Ishikawa (cell line): ENCODE measurements at regions not wholly inside any gene's neighbourhood (a gene's known extent, or its start where the extent isn't known, plus 50 kb on each side); places are given as distances from the start of the nearest gene placed in this dataset.

ENCODE experiments used
- CEBPB ChIP-seq: IDR thresholded peaks from 2 replicates; pipeline ENCODE4 v1.6.1; 2012
- CREB1 ChIP-seq: IDR thresholded peaks from 2 replicates; pipeline ENCODE4 v1.6.1; 2012; ENCODE audit warnings: low read depth
- EGR1 ChIP-seq: IDR thresholded peaks from 2 replicates; pipeline ENCODE4 v1.6.1; 2012
- EP300 ChIP-seq: IDR thresholded peaks from 2 replicates; pipeline ENCODE4 v1.6.1; 2012; ENCODE audit warnings: borderline replicate concordance
- FOXM1 ChIP-seq: IDR thresholded peaks from 2 replicates; pipeline ENCODE4 v1.6.1; 2012; ENCODE audit warnings: low read depth, borderline replicate concordance
- NFIC ChIP-seq: IDR thresholded peaks from 2 replicates; pipeline ENCODE4 v1.6.1; 2012
- RAD21 ChIP-seq: IDR thresholded peaks from 2 replicates; pipeline ENCODE4 v1.6.1; 2012; ENCODE audit warnings: low read depth
- TAF1 ChIP-seq: IDR thresholded peaks from 2 replicates; pipeline ENCODE4 v1.6.1; 2012; ENCODE audit warnings: low read depth, mild to moderate bottlenecking
- TCF12 ChIP-seq: IDR thresholded peaks from 2 replicates; pipeline ENCODE4 v1.6.1; 2012; ENCODE audit warnings: low read depth
- TEAD4 ChIP-seq: IDR thresholded peaks from 2 replicates; pipeline ENCODE4 v1.6.1; 2012
- YY1 ChIP-seq: IDR thresholded peaks from 2 replicates; pipeline ENCODE4 v1.6.1; 2012; ENCODE audit warnings: low read depth
- ZBTB7A ChIP-seq: IDR thresholded peaks from 2 replicates; pipeline ENCODE4 v1.6.1; 2012; ENCODE audit warnings: low read depth
- TF ChIP-seq, protein P1 (sequence below): IDR thresholded peaks from 2 replicates; pipeline ENCODE4 v1.6.1; 2012
- TF ChIP-seq, protein P2 (sequence below): IDR thresholded peaks from 2 replicates; pipeline ENCODE4 v1.6.1; 2012; ENCODE audit warnings: low read depth, mild to moderate bottlenecking
- TF ChIP-seq, protein P3 (sequence below): IDR thresholded peaks from 2 replicates; pipeline ENCODE4 v1.6.1; 2012

DNA sequence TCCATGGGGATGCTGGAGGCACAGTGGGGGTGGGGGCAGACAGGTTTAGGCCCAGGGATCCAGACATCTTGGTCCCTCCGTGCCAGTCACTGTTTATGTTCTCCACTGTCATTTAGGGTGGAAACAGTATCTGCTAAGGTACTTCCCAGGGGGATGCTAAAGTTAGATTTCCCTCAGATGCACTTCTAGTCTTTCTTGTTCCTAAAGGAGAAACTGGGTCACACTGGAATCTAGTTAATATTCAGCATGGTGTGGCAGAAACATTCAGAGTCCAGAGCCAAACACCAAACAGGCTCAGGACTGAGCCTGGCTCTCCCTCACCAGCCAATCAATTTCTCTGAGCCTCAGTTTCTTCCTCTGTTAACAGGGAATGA is 83.4 kb upstream of the PLET1 start:
- TF ChIP-seq, protein P1, sequence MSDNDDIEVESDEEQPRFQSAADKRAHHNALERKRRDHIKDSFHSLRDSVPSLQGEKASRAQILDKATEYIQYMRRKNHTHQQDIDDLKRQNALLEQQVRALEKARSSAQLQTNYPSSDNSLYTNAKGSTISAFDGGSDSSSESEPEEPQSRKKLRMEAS, result no peak
- TF ChIP-seq EP300 (no peak), EGR1 (no peak), TAF1 (no peak), ZBTB7A (no peak), RAD21 (no peak), NFIC (no peak), TEAD4 (no peak), CREB1 (no peak), FOXM1 (no peak), TCF12 (no peak), CEBPB (no peak), YY1 (no peak)
- TF ChIP-seq, protein P2, sequence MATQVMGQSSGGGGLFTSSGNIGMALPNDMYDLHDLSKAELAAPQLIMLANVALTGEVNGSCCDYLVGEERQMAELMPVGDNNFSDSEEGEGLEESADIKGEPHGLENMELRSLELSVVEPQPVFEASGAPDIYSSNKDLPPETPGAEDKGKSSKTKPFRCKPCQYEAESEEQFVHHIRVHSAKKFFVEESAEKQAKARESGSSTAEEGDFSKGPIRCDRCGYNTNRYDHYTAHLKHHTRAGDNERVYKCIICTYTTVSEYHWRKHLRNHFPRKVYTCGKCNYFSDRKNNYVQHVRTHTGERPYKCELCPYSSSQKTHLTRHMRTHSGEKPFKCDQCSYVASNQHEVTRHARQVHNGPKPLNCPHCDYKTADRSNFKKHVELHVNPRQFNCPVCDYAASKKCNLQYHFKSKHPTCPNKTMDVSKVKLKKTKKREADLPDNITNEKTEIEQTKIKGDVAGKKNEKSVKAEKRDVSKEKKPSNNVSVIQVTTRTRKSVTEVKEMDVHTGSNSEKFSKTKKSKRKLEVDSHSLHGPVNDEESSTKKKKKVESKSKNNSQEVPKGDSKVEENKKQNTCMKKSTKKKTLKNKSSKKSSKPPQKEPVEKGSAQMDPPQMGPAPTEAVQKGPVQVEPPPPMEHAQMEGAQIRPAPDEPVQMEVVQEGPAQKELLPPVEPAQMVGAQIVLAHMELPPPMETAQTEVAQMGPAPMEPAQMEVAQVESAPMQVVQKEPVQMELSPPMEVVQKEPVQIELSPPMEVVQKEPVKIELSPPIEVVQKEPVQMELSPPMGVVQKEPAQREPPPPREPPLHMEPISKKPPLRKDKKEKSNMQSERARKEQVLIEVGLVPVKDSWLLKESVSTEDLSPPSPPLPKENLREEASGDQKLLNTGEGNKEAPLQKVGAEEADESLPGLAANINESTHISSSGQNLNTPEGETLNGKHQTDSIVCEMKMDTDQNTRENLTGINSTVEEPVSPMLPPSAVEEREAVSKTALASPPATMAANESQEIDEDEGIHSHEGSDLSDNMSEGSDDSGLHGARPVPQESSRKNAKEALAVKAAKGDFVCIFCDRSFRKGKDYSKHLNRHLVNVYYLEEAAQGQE, result no peak
- TF ChIP-seq, protein P3, sequence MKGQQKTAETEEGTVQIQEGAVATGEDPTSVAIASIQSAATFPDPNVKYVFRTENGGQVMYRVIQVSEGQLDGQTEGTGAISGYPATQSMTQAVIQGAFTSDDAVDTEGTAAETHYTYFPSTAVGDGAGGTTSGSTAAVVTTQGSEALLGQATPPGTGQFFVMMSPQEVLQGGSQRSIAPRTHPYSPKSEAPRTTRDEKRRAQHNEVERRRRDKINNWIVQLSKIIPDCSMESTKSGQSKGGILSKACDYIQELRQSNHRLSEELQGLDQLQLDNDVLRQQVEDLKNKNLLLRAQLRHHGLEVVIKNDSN, result no peak

DNA sequence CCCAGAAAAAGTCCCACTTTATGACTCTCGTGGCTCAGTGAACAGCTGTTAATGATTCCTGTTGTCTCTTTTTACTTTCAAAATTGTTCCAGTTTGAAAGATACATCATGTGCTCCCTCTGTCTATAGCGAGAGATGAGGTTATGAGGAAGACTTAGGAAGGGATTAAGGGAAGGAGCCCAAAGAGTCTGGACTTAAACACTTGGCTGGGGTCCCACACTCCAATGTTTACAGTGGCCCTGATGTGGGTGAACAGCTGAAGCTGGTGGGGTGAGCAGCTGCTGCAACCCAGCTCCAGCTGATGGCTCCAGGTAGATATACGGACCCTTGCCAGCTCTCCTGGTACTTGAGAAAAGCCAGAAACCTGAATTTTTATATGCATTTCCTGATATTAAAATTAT is 84.5 kb upstream of the PLET1 start:
- no peak for TF ChIP-seq RAD21

DNA sequence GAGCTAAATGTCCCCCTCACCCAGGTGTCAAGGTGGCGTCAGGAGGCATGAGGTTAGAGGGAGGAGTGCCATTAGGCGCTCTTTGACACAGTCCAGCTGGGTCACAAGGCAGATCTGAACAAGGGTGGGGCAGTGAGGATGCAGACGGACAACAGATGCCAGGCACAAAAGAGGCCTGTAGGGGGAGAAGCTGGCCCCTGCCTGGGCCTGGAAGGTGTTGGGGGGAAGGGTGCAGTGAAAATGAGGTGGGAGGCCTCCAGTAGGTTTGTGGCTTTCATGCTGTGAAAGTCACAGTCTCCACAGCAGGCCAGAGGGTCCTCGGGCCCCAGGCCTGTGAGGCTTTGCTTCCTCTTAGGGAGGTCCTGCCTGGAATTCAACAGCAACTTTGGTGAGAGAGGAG is 85.0 kb upstream of the PLET1 start:
- TF ChIP-seq CREB1, result no peak
- no peak for TF ChIP-seq TAF1
- no peak for TF ChIP-seq TCF12
- TF ChIP-seq NFIC, result no peak
- TF ChIP-seq FOXM1, result no peak
- no peak for TF ChIP-seq RAD21
- no peak for TF ChIP-seq EGR1
- TF ChIP-seq EP300, result no peak
- no peak for TF ChIP-seq ZBTB7A
- no peak for TF ChIP-seq CEBPB
- no peak for TF ChIP-seq TEAD4
- TF ChIP-seq, protein P1, result no peak
- TF ChIP-seq, protein P3, result no peak

DNA sequence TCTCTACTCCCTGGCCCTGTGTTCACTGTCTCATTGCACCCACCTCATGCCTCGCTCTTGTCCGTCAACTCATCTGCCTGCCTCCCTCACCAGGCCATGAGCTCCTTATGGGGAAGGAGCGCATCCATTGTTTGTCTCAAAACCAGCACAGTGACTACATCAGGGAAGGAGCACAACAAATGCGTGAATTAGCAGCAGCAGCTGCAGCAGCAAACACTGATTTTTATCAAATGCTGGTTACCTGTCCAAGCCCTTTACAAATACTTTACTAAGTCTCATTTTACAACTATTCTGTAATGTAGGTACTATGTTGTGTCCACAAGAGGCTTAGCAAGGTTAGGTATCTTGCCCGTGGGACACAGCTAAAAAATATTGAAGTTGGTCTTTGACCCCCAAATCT is 85.9 kb upstream of the PLET1 start:
- TF ChIP-seq CREB1 (no peak), ZBTB7A (no peak), EP300 (no peak), FOXM1 (no peak)

DNA sequence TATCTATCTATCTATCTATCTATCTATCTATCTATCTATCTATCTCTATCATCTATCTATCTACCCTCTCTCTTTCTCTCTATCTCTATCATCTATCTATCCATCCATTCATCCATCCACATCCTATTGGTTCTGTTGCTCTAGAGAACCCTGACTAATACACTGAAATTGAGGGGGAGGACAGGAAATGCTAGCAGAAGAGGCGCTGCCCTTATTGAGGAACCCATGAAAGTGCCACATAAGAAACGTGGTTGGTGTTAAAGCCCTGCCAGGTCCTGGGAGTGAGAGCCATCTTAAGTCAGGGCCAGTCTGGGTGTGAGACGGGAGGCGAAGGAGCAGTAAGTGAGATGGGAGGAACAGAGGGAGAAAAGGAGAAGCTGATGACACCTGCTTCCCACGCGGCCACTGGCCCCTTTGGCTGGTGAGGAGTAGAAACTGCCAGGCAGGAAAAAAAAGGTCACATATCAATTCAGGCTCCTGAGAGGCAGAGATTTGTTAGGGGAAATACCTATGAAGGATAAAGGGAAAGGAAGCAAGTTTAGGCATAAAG is 87.9 kb upstream of the PLET1 start:
- TF ChIP-seq NFIC (no peak), TEAD4 (no peak), ZBTB7A (no peak), RAD21 (no peak), CREB1 (no peak), EP300 (no peak)
- TF ChIP-seq, protein P2, result no peak

DNA sequence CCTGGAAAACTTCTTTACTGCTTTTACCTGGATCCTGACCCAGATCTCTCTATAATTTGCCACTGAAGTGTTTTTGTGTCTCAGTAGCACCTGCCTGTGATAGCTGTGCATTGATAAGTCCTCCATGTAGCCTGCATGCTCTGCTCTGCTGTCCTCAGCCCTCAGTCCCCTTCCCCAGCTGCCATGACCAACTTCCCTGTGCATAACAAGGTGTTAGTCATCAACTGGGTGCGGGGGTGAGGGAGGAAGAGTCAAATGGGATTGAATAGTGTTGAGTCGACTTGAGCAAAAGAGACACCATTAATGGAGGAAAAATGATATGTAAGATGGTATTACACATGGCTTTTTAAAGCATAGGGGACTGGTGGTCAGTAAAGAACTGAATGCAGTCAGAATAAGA is 92.2 kb upstream of the PLET1 start:
- TF ChIP-seq ZBTB7A, result no peak
- no peak for TF ChIP-seq YY1
- no peak for TF ChIP-seq EP300
- no peak for TF ChIP-seq RAD21
- no peak for TF ChIP-seq FOXM1
- no peak for TF ChIP-seq TCF12

DNA sequence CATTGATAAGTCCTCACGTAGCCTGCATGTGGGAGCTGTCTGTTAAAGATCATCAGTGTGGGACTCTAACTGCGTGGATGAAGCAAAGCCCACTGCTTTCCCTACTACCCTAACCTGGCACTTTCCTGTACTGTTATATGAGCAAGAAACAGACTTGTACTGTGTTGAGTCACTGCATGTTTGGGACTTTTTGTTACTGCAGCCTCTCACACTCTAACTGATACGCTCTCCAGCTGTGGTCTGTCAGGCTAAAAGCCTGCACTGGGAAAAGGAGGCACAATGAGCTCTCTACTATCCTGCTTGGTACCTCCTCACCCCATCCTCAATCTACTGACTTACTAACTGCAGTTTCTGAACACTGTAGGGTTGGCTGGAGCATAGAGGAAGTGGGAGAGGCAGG is 93.7 kb upstream of the PLET1 start:
- TF ChIP-seq RAD21 (no peak), TAF1 (no peak), EGR1 (no peak), TCF12 (no peak), CEBPB (no peak), NFIC (no peak), TEAD4 (no peak), YY1 (no peak), EP300 (no peak), CREB1 (no peak), FOXM1 (no peak), ZBTB7A (no peak)
- TF ChIP-seq, protein P1, result no peak
- TF ChIP-seq, protein P3, result no peak
- TF ChIP-seq, protein P2, result no peak
